ENCODE measurements at regions not wholly inside any gene's neighbourhood (a gene's known extent, or its start where the extent isn't known, plus 50 kb on each side); places are given as distances from the start of the nearest gene placed in this dataset.

DNA sequence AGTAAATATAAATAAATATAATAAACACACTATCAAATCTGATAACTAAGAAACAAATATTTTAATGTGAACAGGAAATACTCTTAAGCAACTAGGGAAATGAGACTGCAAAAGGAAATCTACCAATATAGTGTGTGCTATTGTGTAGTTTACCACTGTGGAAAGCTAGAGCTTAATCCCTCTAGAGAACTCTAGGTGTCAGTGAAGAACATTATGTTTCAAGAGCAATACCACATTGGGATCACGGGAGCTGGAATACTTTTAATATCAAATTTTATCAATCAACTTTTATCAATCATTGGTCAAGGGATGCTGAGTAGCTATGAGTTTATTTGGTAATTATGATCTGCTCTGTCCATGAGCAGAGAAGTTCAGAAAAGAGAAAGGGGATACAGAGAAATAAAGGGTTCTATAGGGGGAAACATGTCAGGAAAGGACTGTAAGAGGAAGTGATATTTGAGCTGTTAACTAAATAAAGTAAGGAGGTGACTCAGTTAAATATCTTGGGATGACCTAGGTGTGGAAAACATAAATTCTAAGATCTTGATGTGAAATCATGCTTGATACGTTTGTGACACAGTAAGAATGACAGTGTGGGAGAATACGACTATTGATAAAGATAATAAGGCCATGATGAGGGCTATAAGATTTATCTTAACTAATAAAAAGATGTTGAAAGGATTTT is 762.2 kb upstream of the ALCAM start:
- DNase-seq (ENCODE audit: low read depth), result no peak
- TF ChIP-seq, protein P1, sequence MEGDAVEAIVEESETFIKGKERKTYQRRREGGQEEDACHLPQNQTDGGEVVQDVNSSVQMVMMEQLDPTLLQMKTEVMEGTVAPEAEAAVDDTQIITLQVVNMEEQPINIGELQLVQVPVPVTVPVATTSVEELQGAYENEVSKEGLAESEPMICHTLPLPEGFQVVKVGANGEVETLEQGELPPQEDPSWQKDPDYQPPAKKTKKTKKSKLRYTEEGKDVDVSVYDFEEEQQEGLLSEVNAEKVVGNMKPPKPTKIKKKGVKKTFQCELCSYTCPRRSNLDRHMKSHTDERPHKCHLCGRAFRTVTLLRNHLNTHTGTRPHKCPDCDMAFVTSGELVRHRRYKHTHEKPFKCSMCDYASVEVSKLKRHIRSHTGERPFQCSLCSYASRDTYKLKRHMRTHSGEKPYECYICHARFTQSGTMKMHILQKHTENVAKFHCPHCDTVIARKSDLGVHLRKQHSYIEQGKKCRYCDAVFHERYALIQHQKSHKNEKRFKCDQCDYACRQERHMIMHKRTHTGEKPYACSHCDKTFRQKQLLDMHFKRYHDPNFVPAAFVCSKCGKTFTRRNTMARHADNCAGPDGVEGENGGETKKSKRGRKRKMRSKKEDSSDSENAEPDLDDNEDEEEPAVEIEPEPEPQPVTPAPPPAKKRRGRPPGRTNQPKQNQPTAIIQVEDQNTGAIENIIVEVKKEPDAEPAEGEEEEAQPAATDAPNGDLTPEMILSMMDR (IDR thresholded peaks at IDR 0.05; ENCODE audit: insufficient read depth, low read depth, low read length, missing control alignments), result no peak
- no peak overlapping the region for H3K4me3 ChIP-seq (ENCODE audit: low read depth, low read length)

GRCh38 chr3:104606812-104607211 is 759.9 kb upstream of the ALCAM start:
- no peak overlapping the region for H3K4me3 ChIP-seq (ENCODE audit: low read depth, low read length)
- TF ChIP-seq, protein P1 (IDR thresholded peaks at IDR 0.05; ENCODE audit: insufficient read depth, low read depth, low read length, missing control alignments), result no peak
- DNase-seq (ENCODE audit: low read depth), result no peak

DNA sequence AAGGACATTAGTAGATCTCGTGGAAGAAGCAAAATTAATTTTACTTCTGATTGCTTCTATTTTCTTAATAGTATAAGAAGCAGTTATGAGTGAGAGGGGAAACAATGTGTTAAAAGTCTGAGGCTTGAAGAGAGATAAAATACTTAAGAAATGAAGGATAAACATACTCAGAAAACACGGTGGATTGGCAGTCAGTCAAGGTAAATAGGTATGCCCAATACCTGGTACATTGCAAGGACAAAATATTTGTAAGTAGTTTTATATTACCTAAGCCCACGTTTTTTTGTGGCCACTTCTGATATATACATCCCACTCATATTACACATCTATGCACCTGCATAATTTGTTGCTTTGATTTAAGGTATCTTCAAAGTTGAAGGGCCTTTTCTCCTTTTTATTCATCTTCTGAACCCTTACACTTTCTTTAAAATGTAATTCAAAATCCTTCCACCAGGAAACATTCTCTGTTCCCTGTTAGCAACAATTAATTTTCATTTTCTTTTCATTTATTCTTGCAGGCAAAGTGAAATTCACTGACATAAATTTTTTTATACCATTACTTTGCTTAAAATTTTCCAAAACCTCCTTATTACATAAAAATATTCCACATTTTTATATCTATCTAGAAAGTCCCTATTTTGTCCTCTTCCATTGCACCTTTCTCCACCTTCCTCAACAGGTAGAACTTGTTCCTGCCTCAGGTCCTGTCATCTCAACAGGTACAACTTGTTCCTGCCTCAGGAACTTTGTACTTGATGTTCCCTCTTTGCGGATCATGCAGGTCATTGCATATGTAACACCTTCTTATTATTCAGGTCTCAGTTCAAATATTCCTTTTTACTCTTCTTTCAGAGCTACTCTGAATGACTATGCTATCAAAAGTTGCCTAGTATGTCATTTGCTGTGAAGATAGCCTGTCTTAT is 755.7 kb upstream of the ALCAM start:
- no peak overlapping the region for H3K4me3 ChIP-seq (ENCODE audit: low read depth, low read length)
- TF ChIP-seq, protein P1 (IDR thresholded peaks at IDR 0.05; ENCODE audit: insufficient read depth, low read depth, low read length, missing control alignments), result no peak
- DNase-seq (ENCODE audit: low read depth), result no peak

GRCh38 chr3:104612218-104612617 is 754.5 kb upstream of the ALCAM start:
- TF ChIP-seq, protein P1 (IDR thresholded peaks at IDR 0.05; ENCODE audit: insufficient read depth, low read depth, low read length, missing control alignments), result no peak
- H3K4me3 ChIP-seq (ENCODE audit: low read depth, low read length), result no peak overlapping the region
- no peak for DNase-seq (ENCODE audit: low read depth)

GRCh38 chr3:104614564-104614963 is 752.1 kb upstream of the ALCAM start:
- TF ChIP-seq, protein P1 (IDR thresholded peaks at IDR 0.05; ENCODE audit: insufficient read depth, low read depth, low read length, missing control alignments), result no peak
- DNase-seq (ENCODE audit: low read depth), result no peak
- H3K4me3 ChIP-seq (ENCODE audit: low read depth, low read length), result no peak overlapping the region

- TF ChIP-seq, protein P1 (IDR thresholded peaks at IDR 0.05; ENCODE audit: insufficient read depth, low read depth, low read length, missing control alignments), result peak; percentile 46
- peak; percentile 30 for DNase-seq (ENCODE audit: low read depth)
- no peak overlapping the region for H3K4me3 ChIP-seq (ENCODE audit: low read depth, low read length)
These were observed 738.4 kb upstream of the ALCAM start for GRCh38 chr3:104628185-104628789.
